ENCODE measurements at regions not wholly inside any gene's neighbourhood (a gene's known extent, or its start where the extent isn't known, plus 50 kb on each side); places are given as distances from the start of the nearest gene placed in this dataset.

DNA sequence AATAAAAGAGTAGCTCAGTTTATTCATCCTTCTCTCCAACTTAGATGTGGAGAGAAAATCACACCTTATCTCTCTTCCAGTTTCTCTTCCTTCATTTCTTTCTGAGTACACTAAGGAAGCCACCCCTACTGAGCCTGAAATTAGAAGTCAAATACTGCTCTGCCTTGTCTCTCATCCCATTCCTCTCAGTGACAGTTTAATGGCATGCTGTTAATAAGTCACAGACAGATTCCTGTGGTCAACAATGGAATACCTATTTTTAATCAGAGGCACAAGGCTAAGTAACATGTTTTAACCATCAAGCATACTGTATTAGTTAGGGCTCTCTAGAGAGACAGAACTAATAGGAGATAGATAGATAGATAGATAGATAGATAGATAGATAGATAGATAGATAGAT lies 253.2 kb downstream of the HTR7 start:
- no peak for DNase-seq (ENCODE audit: low read depth)

DNA sequence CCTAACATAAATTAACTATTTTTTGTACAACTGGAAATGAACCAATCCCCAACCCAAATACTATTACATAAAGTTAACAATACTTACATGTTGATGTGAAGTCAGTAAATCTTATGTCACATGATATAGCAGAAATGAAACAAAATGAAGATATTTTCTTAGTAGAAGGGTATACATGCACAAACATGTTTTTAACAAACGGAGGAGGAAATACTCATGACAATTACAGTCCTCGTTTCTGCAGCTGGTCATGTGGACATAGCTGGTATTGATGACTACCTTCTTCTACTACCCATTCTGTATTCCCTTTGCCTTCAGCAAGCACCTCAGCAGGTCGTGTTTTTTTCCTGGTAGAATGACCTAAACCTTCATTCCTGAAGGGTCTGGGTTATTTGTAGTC lies 252.3 kb downstream of the HTR7 start:
- DNase-seq (ENCODE audit: low read depth) = no peak

DNA sequence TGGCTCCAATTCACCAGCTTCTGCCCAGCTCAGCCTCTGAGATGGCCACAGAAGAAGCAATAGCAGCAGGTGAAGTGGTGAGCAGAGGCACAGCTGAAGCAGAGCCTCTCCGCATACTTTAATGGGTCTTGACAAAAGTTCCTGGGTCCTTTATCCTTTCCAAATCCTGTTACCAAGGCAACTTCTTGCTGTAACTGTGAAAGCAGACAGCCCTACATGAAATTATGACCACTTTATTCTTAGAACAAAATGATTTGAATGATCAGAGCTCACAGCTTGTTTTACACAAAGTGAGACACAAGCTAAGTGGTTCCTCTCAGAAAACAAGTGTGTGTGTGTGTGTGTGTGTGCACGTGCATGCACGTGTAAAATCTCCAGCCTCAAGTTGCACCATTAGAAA lies 245.6 kb downstream of the HTR7 start:
- no peak for DNase-seq (ENCODE audit: low read depth)

DNA sequence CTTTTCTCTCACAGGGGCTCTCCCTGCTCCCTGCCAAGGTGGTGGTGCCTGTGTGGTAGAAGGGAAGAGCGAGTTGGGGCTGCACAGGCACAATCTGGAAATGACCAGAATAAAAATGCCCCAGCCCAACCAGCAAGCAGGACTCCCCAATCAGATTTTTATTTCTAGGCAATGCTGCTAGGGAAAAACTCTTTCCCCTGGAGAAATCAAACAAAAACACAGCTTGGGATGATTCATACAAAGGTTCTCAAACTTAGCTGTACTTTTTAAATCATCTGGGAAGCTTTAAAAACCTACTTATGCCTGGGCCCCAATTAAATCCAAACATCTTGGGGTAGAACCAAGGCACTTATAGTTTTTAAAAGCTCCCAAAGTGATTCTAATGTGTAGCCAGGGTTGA lies 243.2 kb downstream of the HTR7 start:
- no peak for DNase-seq (ENCODE audit: low read depth)

DNA sequence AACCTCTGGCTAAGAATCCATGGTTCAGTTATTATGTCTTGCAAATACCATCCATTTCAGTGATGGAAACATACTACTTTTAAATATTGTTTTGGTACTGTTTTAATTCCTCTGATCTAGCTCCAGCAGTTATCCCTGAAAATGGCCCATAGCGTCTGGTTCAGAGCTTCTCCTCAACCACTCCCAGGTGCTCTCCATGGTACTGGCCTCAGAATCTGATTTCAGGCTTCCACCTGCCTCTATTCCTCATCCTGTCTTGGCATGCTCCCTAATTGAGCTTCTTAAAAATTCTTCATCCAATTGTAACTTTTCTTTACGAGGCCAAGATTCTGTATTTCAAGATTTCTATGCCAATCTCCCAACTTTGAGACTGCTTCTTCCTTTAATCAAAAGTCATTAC lies 236.3 kb downstream of the HTR7 start:
- DNase-seq (ENCODE audit: low read depth) = no peak

DNA sequence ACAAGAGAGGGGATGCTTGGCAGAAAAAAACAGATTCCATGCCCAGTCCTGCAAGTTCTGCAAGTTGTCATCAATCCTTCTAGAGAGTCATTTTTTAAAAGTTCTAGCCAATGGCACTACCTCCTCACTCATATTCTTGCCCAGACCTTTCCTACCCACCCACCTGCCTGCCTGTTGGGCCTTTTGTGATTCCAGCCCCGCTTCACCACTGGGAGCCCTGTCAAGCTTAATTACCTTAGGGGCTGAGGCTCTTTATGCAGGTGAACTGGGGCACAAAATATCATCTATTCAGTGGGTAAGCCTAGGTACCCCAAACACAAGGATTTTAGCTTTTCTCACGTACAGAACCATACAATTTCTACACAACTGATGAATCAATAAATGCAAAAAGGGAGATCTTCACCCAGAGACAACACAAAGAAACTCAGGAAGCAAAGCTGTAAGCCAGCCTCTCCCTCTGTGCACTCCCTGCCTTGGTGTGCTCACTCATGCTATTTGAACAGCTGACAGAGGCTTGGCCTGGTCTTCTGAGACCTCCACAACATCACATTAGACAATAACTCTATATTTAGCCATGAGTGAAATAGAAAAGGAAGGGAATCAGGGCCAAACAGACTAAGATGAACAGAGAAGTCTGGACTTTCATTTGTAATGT lies 222.6 kb downstream of the HTR7 start:
- no peak for DNase-seq (ENCODE audit: low read depth)

DNA sequence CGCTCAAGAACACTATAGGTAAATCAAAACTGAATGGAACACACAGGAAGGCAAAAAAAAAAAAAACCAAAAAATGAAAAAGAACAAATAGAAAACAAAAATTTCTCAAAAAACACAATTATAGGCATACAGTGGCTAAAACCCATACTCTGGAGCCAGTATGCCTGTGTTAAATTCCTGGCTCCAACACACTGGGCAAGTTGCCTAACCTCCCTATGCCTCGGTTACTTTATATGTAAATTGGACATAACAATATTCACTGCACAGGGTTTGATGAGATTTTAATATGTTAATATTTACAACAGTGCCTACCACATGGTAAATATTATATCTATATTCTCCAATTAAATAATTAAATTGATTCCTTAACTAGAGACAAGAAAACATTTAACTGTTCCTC lies 217.1 kb downstream of the HTR7 start:
- no peak for DNase-seq (ENCODE audit: low read depth)

DNA sequence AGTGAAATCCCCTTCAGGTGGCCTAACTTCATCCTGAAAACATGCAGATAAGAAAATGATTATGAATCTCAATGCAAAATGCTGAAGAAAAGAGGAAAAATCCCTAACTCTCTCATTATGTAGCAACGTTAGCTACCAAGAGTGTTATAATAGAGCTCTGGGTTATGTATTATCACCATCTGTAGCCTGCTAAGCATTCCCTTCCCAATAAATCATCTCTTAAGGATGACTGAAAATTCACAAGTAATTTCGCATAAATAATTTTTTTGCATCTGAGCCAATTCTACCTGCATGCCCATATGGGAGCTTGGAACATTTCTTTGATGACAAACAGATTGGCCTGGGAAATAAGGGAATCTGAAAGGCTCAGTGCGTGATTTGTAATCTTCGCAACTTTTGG lies 216.1 kb downstream of the HTR7 start:
- DNase-seq (ENCODE audit: low read depth) = no peak

DNA sequence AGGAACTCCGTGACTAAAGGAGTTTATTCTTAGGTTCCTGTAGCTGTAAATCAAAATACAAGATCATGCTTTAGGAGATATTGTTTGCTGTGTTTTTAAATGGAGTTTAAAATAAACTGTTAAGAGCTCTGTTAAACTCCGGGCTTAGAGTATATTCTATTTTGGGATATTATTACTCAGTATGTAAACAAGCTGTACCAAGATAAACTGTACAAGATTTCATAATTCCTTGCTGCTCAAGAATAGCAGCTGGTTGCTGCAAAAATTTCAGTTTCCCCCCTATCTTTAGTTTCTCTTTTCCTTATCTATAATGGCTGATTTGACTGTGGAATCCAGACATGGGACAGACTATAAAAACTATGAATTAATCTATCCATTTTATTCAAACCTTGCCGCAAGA lies 215.7 kb downstream of the HTR7 start:
- DNase-seq (ENCODE audit: low read depth) = no peak

DNA sequence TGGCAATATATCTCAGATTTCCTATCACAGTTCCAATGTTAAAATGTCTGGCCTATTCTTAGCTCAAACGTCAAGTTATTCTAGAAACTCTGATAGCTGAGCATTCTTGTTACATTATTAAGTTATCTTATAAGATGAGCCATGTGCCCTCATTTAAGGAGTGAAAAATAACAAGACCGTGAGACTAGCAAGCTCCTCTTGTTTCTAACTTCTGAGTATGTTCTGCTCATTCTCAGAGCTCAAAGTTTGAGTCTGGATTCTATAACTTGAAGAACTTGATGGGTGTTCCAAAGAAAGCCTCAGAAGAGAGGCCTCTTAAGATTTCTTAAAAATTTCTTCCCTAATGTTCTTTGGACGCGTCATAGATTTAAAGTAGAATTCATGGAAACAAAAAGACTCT lies 215.2 kb downstream of the HTR7 start:
- DNase-seq (ENCODE audit: low read depth) = no peak

DNA sequence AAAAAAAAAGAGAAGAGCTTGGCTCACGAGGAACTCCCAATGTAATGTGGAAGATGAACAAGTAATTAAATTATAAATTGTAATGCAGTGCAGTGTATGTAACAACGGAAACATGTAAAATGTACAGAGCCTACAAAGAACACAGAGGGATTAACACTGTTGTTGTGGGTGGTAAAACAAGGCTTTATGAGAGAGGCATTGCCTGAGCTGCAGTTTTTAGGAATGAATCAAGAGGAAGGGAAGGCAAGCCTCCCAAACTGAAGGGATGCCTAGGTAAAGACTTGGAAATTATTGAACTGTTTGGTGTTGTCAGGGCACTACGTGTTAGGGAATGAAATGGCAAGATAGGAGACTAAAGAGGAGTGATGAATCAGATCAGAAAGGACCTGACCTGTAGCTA lies 213.7 kb downstream of the HTR7 start:
- DNase-seq (ENCODE audit: low read depth) = no peak

DNA sequence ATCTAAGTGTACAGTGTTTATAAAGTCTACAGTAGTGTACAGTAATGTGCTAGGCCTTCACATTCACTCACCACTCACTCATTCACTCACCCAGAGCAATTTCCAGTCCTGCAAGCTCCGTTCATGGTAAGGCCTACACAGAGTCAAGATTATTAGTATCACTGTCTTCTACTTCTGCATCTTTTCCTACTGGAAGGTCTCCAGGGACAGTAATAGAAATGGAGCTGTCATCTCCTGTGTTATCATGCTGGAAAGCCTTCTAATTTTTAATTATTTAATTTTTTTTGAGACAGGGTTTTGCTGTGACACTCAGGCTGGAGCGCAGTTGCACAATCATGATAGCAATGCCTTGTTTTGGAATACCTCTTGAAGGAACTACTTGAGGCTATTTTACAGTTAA lies 207.0 kb downstream of the HTR7 start:
- no peak for DNase-seq (ENCODE audit: low read depth)

DNA sequence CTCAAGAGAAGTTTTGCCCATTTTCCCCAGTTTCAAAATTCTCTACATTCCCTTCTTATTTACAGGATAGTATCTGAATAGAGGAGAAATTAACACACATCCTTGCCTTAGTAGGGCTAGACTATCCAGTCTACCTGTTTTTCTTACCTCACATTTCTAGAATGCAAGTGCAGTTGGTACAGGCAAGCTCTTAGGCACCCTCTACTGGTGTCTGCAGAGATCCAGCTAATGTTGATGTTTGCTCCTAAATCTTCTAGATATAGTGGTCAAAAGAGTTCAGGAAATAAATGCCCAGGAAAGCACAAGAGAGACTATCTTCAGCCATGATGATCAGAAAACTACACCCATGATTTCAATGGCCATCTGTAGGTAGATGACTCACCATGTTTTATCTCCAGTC lies 205.3 kb downstream of the HTR7 start:
- DNase-seq (ENCODE audit: low read depth) = no peak

DNA sequence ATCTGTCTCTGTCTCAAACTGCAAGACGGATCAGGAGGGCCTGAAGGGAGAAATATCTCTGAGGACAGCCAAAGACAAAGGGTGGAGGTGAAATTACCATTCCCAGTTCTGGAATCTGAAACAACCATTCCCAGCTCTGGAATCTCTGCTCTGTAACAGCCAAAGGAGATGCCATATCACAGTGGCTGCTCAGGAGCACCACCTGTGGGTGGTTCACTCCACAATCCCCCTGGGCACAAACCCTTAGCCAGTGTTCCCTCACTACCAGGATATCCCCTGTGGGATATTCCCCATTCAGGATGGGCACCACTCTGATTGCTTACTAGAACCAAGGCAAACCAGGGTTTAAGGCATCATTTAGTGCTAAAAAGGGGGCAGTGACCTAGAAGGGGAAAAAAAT lies 199.0 kb downstream of the HTR7 start:
- DNase-seq (ENCODE audit: low read depth) = no peak

DNA sequence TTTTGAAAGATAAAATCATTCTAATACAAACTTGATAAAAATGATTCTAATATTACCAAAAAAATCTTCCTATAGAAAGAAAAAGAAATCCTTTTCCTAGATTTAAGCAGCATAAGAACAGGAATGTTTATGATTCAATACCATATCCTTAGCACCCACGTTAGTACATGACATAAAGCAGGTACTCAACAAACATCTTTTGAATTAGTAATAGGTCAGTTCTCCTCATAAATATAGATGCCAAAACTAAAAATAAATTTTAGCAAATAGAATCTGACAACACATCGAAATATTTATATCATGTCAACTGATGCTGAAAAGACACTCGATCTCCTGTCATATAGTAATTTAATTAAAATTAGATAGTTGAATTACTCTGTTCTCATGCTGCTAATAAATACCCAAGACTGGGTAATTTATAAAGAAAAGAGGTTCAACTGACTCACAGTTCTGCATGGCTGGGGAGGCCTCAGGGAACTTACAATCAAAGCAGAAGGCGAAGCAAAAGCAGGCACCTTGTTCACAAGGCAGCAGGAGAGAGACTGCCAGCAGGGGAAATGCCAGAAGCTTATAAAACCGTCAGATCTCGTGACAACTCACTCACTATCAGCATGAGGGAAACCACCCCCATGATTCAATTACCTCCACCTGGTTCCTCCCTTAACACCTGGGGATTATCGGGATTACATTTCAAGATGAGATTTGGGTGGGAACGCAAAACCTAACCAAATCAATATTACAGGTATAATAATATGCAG lies 191.8 kb downstream of the HTR7 start:
- DNase-seq (ENCODE audit: low read depth) = no peak

DNA sequence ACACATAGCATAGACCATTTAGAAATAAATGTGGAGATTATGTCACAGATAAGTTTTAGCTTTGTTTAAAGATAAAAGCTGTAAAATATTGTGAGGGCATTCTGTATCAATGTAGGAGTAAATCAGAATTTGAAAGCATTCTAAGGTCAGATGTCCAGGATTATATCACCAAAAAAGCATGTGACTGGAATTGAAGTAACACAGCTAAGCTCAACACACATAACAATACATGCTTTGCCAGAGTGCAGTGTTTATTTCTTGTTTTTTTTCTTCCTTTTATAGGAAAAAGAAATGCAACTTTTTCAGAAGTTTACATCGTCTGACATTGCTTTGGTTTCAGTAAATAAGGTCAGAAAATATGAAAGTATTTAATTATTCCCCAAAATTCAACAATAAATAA lies 183.4 kb downstream of the HTR7 start:
- no peak for DNase-seq (ENCODE audit: low read depth)

DNA sequence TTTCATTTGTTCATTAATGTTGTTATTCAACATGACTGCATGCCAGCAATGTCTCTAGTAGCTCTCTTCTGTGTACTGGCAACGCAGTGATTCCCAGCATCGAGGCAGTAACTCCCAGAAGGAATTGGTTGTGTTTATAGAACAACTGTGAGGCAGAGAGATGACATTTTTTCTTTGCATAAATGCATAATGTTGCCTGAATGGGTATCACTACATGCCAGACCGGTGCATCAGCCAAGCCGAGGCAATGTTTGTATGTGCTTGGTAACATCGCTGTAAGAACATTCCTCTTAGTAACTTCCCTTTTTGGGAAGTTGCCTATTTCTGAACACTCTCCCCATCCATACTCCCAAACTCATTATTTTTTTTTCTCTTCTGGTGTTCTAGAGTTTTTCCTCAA lies 182.9 kb downstream of the HTR7 start:
- no peak for DNase-seq (ENCODE audit: low read depth)

DNA sequence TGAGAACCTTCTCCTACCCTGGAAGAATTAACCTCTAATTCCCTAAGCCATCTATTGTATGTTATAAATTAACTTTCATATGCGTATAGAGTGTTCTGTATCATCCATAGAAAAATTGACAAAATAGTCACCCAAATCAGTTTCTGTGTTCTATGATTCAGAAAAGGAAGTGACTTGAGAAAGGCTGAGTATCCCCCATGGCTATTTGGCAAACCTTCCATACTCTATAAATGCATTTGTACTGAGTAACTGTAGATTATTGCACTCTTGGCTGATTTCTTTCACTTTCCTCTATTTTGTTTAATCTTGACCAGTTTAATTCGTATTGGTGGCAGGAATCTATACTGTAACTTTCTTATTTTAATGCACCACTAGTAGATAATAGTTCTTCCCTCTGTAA lies 182.2 kb downstream of the HTR7 start:
- DNase-seq (ENCODE audit: low read depth) = no peak

All from activated T-cell treated with anti-CD3 and anti-CD28 coated beads for 24 hours (primary cell).